GM18873 (cell line): ENCODE measurements at regions not wholly inside any gene's neighbourhood (a gene's known extent, or its start where the extent isn't known, plus 50 kb on each side); places are given as distances from the start of the nearest gene placed in this dataset.
"Not testable (repeated sequence)": the region's sequence is repeated elsewhere in the genome, so short reads cannot be mapped to it uniquely, and the experiment has no call there.

Experiments used
- ATAC-seq: cut with Tn5 transposase; IDR thresholded peaks from one replicate; pipeline ENCODE4 v1.9.1; 2021; ENCODE audit warnings: mild to moderate bottlenecking, moderate library complexity, moderate number of reproducible peaks; ENCODE audit not compliant: unreplicated experiment, low FRiP score

DNA sequence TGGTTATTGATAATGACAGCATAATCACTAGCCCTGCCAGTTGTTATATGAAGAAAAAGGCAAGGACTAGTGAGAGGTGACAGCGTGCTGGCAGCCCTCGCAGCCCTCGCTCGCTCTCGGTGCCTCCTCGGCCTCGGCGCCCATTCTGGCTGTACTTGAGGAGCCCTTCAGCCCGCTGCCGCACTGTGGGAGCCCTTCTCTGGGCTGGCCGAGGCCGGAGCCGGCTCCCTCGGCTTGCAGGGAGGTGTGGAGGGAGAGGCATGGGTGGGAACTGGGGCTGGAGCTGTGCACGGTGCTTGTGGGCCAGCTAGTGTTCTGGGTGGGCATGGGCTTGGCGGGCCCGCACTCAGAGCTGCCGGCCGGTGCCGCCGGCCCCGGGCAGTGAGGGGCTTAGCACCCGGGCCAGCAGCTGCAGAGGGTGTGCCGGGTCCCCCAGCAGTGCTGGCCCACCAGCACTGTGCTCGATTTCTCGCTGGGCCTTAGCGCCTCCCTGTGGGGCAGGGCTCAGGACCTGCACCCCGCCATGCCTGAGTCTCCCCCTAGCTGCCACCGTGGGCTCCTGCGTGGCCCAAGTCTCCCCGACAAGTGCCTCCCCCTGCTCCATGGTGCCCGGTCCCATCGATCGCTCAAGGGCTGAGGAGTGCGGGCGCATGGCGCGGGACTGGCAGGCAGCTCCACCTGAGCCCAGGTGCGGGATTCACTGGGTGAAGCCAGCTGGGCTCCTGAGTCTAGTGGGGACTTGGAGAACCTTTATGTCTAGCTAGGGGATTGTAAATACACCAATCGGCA lies 156.2 kb downstream of the MSX2 start:
- not testable (repeated sequence) for ATAC-seq

DNA sequence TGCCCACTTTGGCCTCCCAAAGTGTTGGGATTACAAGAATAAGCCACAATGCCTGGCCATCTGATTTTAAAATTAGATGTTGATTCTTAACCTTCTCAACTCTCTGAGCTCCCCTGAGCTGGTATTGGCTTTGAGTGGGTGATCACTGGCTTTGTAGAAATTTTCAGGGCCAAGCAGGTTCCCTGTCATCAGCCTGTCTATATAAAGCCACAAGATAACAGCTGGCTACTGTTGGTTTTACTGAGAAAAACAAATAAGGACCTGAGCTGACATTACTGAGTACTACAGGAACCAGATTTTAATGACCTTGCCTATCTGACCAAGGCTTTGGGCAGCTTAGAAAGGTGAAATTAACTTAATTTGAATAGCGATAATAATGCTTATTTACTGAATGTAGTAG lies 153.6 kb downstream of the MSX2 start:
- no peak for ATAC-seq

DNA sequence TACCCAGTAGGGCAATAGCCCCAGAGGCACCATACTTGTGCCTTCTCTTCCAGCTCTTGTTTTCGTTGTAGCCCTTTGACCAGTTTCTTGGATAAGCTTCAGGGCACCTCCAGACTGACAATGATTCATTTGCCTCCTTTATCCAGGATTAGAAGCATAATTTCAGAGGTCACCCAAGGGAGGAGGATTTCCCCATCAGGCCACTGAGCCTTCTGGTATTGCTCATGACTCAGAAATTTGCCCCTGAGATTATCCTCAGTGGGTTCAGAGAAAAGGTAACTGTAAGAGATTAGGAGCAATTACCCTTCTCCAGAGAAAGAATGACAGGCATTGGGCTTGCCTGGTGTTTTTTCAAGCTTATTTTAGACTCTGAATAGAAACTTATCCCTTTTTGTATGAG lies 147.9 kb downstream of the MSX2 start:
- no peak for ATAC-seq

DNA sequence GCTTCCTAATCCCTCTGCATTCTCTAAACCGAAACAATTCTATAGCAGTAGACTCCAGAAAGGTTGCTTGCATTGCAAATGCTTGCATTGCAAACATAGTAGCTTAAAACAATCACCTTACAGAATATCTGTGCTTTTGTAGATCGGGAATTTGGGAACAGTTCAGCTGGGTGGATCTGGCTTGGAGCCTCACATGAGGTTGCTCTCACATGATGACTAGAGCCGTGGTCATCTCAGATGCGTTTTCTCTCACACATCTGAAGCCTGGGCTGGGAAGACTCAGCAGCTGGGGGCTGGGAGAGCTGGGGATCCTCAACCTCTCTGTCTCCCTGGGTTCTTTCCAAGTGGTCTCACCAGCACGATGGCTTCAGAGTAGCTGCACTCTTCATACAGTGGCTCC lies 127.8 kb downstream of the MSX2 start:
- ATAC-seq = no peak

DNA sequence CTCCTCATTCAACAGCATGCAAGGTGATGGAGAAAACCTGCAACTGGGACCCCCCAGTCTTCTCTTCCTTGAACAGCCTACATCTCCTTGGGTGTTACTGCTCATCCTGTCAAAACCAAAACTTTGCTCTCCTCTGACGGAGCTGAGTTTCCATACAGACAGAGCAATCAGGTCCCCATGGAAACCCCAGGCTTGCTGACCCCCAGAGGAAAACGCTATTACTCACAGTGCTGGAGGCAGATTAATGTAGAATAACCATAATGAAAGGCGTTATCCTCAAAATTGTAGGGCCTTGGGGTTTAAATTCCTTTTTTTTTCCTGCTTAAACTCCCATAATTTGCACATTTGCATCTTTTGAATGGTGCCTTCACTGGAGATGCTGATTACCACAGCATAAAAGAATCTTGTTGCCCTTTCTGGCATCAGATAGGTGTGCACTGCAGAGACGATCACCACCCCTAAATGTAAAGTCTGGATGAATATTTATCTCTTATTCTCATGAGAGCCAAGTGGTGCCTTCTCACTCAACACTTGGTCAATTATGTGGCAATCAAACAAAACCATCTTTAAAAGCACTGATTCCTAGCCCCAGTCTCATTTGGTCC lies 126.3 kb downstream of the MSX2 start:
- ATAC-seq = no peak

DNA sequence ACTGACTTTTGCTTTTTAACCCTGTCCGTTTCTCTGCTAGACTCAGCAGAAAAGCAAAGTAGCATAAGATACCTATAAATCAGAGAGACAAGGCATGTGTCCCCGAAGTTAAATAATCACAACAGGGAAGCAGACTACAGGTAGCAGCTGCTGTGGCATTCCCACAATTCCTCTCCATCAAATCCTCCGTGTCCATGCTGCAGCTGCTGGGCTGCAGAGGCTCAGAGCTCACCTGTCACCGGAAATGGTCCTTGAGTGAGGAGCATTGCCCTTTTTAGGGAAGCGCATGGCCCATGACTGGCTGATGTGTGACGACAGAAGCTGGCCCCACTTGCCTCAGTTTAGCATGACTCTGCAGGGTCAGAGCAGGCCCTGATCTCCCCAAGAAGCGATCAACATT lies 125.0 kb downstream of the MSX2 start:
- ATAC-seq = no peak

DNA sequence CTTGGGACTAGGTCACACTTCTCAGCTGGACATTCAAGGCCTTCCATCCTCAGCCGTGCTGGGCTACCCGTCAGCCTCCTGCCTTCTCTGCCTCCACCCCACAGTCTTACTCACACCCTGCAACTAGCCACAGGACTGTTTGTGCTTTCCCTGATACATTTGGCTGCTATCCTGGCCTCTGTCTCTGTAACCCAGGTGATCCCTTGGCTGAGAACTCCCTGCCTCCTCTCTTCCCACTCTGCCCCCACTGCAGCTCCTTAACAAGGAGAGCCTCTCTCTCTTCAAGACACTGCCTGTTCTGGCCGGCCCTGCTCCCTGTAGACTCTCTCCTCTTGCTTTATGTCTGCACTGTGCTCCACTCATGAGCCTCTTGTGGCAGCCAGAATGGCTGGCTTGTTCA lies 120.6 kb downstream of the MSX2 start:
- no peak for ATAC-seq

DNA sequence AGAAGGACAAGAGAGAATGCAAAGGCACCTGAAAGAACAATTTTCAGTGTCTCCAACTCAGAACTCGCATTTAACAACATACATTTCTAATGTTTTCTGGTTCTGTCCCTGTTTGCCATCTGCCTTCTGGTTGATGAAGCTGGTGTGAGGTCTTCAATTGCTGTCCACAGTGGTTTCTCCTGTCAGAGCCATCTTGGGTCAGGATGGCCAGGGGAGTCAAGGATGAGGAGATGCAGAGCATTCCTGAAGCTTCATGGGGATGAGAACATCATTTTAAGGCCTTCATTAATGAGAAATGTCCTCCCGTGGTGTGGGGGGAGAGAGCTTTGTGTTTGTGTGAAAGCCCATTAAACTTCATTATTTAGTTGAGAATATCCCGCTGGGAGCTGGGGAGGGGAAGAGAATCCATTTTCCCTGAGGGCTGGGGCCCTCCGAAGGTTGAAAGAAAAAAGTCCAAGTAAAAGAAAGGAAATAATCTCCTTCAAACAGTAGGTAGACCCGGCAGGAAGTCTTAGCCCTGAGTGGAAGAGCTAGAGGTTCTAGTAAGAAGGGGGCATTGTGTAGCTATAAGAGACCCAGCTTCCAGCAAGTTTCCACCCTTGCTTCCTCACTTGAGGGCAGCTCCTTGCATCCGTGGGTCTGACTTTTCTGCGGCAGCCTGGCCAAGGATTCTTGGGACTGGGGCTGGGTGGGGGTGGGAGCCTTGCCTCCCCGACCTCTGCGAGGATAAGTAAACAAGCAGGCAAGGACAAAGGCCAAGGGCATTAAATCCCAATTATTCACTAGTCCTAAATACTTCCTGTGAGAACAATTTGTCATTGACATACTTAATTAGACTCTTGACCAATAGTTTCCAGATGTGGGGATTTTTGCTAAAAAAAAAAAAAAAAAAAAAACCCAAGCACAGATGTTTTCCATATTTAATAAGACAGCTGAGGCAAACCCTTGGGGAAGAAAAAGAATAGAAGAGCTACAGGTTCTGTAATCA lies 119.2 kb downstream of the MSX2 start:
- ATAC-seq = no peak

DNA sequence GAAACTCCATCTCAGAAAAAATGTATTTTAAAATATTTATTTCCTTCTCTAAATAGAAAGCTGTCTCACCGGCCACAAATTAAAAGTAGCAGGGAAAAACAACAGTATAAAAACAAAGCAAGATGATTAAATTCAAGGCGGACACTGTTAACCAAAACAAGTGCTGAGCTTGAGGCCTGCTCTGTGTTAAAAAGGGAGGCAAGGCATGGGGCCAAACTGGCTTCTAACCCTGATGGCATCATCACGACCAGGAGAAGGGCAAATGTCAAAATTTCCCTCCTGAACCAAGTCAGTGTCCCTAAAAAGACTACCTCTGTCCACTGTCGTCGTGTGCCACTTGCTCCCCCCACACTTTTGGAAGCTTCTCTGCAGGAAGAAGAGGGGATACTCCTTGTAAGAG lies 116.1 kb downstream of the MSX2 start:
- no peak for ATAC-seq

DNA sequence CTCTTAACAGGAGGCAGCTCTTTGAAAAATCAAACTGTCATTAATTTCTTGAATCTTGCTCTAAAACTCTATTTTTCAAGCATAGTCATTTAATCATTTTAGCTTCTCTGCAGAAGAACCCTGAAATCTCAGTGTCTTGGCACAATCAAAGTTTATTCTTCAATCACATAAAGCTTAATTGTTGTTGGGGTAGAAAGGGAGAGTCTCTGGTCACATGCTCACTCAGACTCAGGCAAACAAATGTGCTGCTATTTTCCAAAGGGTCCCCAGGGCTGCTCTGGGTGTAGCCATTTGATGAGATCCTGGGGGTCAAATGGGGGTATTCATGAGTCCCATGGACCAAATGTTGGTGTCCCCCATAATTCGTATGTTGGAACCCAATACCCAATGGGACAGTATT lies 114.8 kb downstream of the MSX2 start:
- no peak for ATAC-seq

DNA sequence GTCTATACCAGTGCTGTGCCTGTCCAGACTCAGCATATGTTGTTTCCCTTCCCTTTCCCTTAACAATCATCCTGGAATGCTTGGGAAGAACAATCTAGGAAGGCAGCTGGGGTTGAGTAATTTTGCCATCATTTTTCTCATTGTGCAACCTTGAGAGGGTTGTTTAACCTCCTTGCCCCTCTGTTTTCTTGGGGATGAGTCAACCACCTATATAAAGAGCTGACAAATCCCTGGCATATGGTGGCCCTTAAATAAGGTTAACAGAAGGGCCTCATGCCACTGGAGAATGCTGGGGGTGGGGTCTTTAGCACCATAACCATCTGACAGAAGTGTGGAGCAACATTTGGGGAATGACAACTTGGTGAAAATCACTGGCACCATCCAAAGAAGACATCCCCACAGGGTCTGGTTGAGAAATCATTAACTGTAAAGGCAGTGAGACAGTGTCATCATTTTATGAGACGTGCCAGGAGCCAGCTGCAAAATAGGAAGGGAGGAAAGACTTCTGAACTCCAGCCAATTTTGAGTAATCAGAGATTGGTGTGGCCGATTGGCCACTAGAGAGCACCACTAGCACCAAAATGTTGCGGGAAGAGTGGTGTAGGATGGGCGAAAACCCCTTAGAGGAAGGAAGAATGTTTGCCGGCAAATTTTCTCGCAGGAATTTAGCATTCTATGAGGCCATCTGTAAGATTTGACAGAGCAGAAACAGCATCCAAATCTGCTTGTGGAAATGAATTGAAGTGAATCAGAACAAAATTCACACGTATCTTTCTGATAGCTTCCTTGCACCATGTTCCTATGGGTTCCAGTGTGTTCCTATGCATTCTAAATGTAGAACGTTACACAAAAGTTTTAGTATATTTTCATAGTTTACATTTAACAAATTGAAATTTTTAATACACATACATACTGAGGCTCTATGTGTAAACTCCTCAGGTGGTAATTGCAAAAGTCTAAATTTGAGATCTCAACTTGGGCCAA lies 113.8 kb downstream of the MSX2 start:
- ATAC-seq = no peak

DNA sequence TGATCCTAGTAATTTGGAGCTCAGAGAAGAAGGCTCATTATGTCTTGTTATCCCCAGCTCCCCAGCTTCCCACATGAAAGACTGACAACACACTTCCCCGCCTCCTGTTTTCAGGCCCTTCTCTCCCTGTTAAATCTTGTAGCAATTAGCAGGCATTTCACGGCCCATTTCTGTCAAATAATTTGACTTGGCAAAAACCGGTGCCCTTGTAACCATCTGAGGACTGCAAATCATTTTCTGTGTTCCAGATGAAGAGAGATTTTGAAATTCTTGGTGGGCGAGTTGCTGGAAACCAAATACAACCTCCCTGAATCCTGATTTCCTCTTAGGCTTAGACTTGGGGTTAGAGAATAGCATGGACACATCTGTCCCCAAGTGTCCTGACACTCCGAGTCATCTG lies 109.7 kb downstream of the MSX2 start:
- no peak for ATAC-seq

DNA sequence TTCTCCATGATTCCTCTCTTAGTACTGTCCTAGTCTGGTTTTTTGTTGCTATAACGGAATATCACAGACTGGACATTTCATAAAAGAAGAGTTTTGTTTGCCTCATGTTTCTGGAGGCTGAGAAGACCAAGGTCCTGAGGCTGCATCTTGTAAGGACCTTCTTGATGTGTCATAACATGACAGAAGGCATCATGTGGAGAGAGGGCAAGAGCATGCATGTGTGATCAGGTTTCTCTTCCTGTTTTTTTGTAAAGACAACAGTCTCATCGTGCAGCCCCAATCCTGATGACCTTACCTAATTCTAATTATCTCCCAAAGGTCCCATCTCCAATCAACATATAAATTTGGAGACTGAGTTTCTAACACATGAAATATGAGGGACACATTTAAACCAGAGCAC lies 108.4 kb downstream of the MSX2 start:
- ATAC-seq = no peak

DNA sequence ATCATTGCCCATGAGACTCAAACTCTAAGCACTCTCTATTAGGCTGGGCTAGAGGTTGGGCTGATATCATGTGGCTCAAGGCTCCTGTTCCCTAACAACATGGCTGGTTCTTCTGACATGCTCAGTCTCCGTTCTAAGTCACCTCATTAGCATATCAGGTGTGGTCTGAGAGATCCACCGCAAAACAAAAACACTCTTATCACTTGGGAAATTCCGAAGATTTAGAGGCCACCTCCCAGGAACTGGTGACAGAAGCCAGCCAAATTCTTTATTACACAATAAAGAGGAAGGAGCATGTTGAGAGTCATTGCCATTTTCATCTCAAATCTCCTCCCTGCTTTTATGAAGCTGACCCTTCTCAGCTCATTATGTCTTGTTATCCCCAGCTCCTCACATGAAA lies 107.6 kb downstream of the MSX2 start:
- no peak for ATAC-seq

DNA sequence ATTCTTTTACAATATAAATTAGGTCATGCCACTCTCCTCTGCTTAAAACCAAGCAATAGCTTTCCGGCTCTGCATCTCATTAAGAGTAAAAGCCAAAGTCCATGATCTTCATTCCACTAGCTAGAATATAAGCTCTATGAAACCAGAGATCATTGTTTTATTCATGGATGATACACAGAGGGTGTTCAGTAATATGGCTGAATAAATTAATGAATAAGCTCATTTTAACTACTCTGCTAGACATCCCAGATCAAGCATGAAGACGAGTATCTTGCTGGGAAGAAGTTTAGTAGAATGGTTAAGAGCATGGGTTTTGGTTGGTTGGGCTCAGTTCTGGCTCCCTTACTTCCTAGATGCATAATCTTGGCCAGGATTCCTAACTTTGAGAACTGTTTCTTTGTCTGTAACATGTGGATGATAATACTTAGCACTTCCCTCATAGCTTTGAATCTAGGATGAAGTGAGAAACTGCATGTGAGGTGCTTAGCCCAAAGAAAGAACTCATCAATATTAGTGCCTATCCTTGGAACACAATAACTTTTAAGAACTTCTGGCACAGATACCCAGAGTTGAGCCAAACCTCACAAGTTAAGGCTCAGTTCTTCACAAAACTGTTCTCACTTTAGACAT lies 106.8 kb downstream of the MSX2 start:
- no peak for ATAC-seq

DNA sequence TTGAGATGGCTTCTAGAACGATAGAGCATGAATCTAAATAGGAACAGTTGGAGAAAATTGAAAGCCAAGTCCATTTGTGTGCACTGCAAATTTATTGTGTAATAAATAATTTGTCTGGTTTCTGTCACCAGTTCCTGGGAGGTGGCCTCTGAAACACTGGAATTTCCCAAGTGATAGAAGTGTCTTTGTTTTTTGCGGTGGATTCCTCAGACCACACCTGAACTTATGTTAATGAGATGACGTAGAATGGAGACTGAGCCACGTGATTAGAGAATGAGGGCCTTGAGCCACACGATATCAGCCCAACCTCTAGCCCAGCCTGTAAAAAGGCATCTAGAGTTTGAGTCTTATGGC lies 105.1 kb downstream of the MSX2 start:
- no peak for ATAC-seq

DNA sequence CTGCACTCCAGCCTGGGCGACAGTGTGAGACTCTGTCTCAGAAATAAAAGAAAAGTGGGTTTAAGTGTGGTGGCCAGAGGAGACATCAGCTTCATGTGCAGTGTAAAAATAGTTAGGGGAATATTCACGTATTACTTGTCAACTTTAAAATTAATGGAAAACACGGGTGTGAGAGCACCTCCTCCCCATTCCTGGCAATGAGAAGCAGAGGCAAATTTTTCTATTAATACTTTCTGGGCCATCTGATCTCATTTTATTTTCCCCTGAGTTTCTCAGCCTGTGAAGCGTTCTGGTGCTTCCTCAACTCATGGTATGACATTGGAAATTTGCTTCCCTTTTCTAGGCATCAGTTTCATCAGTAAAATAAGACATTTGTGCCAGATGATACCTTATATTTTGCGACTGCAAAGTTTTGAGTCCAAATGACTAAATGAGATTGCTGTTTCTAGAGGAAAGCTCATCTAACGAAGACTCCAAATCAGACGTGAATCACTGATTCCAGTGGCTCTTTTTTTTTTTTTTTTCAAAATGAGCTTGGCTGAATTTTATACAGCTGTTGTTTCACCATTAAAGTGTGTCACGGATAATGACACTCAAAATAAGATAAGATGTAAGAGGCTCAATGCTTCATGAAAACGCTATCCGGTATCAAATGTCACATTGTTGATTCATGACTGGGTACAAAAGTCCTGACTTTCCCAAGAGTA lies 104.6 kb downstream of the MSX2 start:
- no peak for ATAC-seq

DNA sequence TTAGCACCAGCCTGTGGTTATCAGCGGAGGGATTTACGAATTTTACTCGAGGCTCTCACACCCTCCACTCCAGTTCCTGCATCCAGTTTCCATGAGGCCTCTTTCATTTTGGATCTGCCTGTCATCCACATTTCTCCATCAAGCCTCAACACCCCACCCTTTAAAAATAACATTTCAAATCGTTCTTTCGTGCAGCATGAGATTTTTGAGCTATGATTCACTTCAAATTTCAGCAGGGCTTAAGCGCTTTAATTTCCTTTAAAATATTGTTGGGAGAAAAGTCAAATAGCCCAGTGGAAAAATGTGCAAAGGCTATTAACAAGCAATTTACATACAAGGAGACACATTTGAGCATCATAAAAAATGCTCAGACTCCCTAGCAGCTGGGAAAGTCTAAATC lies 103.2 kb downstream of the MSX2 start:
- no peak for ATAC-seq

DNA sequence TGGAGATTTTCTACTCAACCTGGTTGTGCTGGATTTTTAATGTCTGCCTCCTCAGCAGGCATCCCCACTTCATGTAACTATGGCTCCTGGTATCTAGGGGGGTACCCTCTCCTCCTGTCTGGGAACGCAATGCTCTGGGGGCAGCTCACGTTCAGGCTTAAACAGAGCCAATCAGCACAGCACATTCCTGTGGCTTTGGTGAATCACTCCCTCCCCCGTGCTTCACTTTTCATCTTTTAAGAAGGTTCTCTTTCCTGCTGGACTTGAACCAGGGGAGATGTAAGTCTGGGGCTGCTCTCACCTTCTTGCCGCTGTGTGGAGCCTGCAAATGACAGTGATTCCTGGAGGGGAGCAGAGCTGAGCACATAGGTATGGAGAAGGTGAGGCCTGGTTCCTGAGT lies 101.2 kb downstream of the MSX2 start:
- ATAC-seq = no peak
